ENCODE measurements at regions not wholly inside any gene's neighbourhood (a gene's known extent, or its start where the extent isn't known, plus 50 kb on each side); places are given as distances from the start of the nearest gene placed in this dataset.

DNA sequence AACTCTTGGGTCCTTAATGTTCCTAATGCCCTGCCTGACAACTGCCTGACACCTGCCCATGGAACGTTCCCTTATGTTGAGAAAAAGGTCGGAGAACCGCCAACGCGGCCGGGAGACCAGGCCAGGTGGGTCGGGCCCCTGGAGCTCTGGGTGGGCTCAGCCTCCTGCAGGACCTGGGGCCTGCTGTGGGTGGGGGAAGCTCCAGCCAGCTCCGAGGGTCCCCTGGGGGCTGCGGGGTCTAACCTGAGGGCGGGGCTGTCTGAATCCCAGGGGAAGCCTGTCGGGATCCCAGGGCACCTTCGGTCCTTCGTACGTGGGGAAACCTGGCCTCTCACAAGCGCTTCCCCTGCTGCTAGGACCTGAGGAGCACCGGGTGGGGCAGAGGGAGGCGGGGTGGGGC, 296.0 kb downstream of the NDUFA10 start:
- TF ChIP-seq, protein P1, sequence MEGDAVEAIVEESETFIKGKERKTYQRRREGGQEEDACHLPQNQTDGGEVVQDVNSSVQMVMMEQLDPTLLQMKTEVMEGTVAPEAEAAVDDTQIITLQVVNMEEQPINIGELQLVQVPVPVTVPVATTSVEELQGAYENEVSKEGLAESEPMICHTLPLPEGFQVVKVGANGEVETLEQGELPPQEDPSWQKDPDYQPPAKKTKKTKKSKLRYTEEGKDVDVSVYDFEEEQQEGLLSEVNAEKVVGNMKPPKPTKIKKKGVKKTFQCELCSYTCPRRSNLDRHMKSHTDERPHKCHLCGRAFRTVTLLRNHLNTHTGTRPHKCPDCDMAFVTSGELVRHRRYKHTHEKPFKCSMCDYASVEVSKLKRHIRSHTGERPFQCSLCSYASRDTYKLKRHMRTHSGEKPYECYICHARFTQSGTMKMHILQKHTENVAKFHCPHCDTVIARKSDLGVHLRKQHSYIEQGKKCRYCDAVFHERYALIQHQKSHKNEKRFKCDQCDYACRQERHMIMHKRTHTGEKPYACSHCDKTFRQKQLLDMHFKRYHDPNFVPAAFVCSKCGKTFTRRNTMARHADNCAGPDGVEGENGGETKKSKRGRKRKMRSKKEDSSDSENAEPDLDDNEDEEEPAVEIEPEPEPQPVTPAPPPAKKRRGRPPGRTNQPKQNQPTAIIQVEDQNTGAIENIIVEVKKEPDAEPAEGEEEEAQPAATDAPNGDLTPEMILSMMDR (IDR thresholded peaks at IDR 0.05): no peak
- no peak for TF ChIP-seq POLR2A (IDR thresholded peaks at IDR 0.05)
